Esophagus muscularis mucosa (tissue), 3 donors: ENCODE measurements at regions not wholly inside any gene's neighbourhood (a gene's known extent, or its start where the extent isn't known, plus 50 kb on each side); places are given as distances from the start of the nearest gene placed in this dataset.

ENCODE experiments used
- CTCF ChIP-seq, 3 experiments: fragments of 200-600 bp in 2 of 3; fragments of 450-650 bp in 1 of 3; sonication (generic) in 2 of 3; IDR thresholded peaks; one replicate each; pipeline ENCODE4 v1.5.1; 2017 to 2019; ENCODE audit warnings: antibody characterized with exemption in 3 of 3, mild to moderate bottlenecking in 2 of 3, moderate library complexity in 1 of 3
- EP300 ChIP-seq: sonication (generic); formaldehyde crosslinking; IDR thresholded peaks from one replicate; pipeline ENCODE4 v1.6.1; 2017; ENCODE audit warnings: antibody characterized with exemption

- no peak for TF ChIP-seq CTCF (IDR thresholded peaks at IDR 0.05)
- no peak for TF ChIP-seq EP300
Measured at GRCh38 chr2:71811726-71812125, 335.9 kb downstream of the CYP26B1 start.
